ENCODE measurements at regions not wholly inside any gene's neighbourhood (a gene's known extent, or its start where the extent isn't known, plus 50 kb on each side); places are given as distances from the start of the nearest gene placed in this dataset.

DNA sequence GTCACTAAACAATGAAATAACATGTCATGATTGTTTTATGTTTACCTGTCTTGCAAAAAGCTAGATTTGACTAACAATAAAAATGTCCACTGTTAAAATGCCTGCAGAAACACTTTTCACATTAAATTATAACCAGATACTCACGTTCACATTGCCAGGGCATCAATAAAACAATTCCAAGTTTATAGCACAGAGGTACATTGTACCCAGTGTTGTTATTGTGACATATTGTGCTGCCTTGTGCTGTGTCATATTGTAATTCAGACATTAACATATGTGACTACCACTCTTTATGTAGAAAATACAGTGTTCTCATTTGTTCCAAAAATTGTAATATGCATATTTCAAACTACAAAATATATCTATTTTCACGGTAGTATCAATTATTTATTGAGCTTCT is 766.1 kb downstream of the NCAM2 start:
- no peak for DNase-seq (ENCODE audit: low read depth, low spot score)
- Histone ChIP-seq H3K36me3 (ENCODE audit: control insufficient read depth, insufficient read depth, low read length) (no peaks in the 10 kb centered on the region), H3K9me3 (ENCODE audit: control insufficient read depth, insufficient read depth, low read length) (no peaks in the 10 kb centered on the region; the same call in 1 of the 2 replicates), H3K27ac (ENCODE audit: low read length) (no peak overlapping the region), H3K27me3 (ENCODE audit: control insufficient read depth, insufficient read depth, low read length) (no peaks in the 10 kb centered on the region), H3K4me1 (ENCODE audit: control insufficient read depth, insufficient read depth, low read length) (no peaks in the 10 kb centered on the region), H3K4me3 (ENCODE audit: low read length) (no peak overlapping the region)
- WGBS (ENCODE audit: insufficient coverage, insufficient read length) = no CpG with 5 or more reads among the region's 2 CpGs

DNA sequence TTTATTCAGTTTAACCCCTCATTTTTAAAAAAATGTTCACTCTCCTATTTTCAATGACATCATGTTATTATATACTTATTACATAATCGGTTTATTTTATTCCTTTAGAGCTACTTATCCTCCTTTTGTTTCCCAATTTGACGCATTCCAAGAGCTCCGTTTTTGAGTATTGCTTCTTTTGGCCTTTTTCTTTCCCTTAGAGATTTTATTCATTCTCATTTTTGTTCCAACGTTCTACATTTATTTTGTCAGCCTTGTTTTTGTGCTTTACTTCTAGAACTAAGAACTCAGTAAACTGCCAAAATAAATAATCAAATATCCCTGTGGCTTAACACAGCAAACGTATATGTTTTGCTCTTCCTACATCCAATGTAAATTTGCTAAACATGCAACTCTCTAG is 769.1 kb downstream of the NCAM2 start:
- Histone ChIP-seq H3K27ac (ENCODE audit: low read length) (no peak overlapping the region), H3K27me3 (ENCODE audit: control insufficient read depth, insufficient read depth, low read length) (no peaks in the 10 kb centered on the region), H3K9me3 (ENCODE audit: control insufficient read depth, insufficient read depth, low read length) (no peaks in the 10 kb centered on the region), H3K4me3 (ENCODE audit: low read length) (no peak overlapping the region), H3K36me3 (ENCODE audit: control insufficient read depth, insufficient read depth, low read length) (no peaks in the 10 kb centered on the region), H3K4me1 (ENCODE audit: control insufficient read depth, insufficient read depth, low read length) (no peaks in the 10 kb centered on the region)
- no CpG with 5 or more reads among the region's 5 CpGs for whole genome bisulfite sequencing (ENCODE audit: insufficient coverage, insufficient read length)
- DNase-seq (ENCODE audit: low read depth, low spot score) = no peak

DNA sequence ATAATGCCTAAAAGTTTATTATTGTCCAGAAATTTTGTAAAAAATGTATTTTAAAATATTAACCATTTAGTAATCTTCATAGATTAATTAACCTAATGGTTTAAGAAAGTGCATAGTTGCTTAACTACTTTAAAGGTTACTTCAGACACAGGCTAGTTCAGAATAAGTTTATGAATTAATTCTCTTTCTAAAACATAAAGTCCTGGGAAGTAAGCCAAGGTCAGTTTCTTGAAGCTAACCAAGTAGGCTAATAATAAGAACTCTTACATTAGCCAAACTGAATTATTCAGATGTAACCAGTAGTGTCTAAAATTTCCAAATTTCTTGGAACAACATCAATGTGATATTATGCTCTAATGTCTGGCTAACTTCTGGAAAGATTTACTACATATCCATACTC is 790.4 kb downstream of the NCAM2 start:
- Histone ChIP-seq H3K9me3 (ENCODE audit: control insufficient read depth, insufficient read depth, low read length) (peaks cover 1% of the 10 kb centered on the region), H3K27ac (ENCODE audit: low read length) (no peak overlapping the region), H3K4me3 (ENCODE audit: low read length) (no peak overlapping the region), H3K36me3 (ENCODE audit: control insufficient read depth, insufficient read depth, low read length) (no peaks in the 10 kb centered on the region), H3K27me3 (ENCODE audit: control insufficient read depth, insufficient read depth, low read length) (no peaks in the 10 kb centered on the region), H3K4me1 (ENCODE audit: control insufficient read depth, insufficient read depth, low read length) (no peaks in the 10 kb centered on the region)
- no peak for DNase-seq (ENCODE audit: low read depth, low spot score)

DNA sequence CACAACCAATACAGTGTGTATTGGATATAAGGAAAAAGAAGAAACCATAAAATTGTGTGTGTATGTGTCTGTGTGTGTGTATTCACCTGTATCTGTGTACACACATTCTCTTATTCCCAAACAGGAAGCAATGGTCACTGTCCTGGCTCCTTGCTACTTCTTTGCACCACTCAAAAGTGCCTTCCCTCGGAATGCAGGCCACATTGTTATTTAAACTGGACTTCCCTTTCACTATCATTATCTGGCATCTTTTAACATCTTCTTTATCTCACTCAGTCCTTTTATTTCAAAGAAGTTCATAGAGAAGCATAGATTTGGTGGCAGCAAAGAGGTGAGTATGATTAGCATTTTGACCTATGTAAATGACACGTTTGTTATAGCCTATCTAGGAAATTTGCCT is 803.7 kb downstream of the NCAM2 start:
- H3K27me3 ChIP-seq (ENCODE audit: control insufficient read depth, insufficient read depth, low read length) = no peaks in the 10 kb centered on the region
- no peaks in the 10 kb centered on the region; the same call in 1 of the 2 replicates for H3K9me3 ChIP-seq (ENCODE audit: control insufficient read depth, insufficient read depth, low read length)
- WGBS (ENCODE audit: insufficient coverage, insufficient read length) = no CpG with 5 or more reads among the region's 2 CpGs
- no peak overlapping the region for H3K4me3 ChIP-seq (ENCODE audit: low read length)
- H3K36me3 ChIP-seq (ENCODE audit: control insufficient read depth, insufficient read depth, low read length) = no peaks in the 10 kb centered on the region
- H3K27ac ChIP-seq (ENCODE audit: low read length) = no peak overlapping the region
- no peak for DNase-seq (ENCODE audit: low read depth, low spot score)
- no peaks in the 10 kb centered on the region for H3K4me1 ChIP-seq (ENCODE audit: control insufficient read depth, insufficient read depth, low read length)

DNA sequence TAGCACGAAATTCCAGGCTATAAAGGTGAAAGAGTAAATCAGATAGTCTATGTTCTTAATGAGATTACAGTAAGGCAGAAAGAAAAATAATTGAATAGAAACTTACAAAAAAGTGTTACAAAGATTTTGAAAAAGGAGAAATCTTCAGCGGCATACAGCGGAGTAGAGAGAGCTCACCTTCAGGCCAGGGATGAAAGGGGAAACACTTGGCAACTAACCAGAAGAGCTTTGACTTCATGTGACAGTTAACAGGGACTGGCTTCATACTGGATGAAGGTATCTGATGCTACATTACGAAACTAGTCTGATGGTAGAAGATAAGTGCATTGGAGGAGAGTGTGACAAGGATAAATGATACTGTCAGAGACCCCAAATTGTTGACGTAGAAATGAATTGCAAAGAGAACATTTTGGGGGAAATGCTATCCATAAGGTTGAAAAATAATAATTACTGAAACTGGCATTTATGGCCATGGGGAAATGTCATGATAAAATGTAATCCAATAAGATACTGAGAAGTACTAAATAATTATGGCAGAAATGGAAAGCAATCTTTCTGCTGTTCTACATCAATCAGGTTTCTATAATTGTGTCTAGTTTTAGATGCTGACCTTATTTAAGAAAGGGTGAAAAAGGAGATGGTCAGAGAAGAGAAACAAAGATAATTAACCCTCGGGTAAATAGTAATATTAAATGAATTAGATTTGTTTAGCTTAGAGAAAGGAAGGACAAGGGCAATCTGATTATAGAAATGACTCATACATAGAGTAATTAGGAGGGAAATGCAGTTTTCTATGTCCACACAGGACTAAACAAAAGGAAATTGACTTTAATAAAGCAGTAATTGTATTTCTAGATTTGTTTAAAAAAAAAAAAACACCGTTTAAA is 808.7 kb downstream of the NCAM2 start:
- Histone ChIP-seq H3K9me3 (ENCODE audit: control insufficient read depth, insufficient read depth, low read length) (no peaks in the 10 kb centered on the region; the same call in 1 of the 2 replicates), H3K27me3 (ENCODE audit: control insufficient read depth, insufficient read depth, low read length) (no peaks in the 10 kb centered on the region), H3K27ac (ENCODE audit: low read length) (no peak overlapping the region), H3K4me1 (ENCODE audit: control insufficient read depth, insufficient read depth, low read length) (no peaks in the 10 kb centered on the region), H3K4me3 (ENCODE audit: low read length) (no peak overlapping the region), H3K36me3 (ENCODE audit: control insufficient read depth, insufficient read depth, low read length) (no peaks in the 10 kb centered on the region)
- DNase-seq (ENCODE audit: low read depth, low spot score) = no peak
- WGBS (ENCODE audit: insufficient coverage, insufficient read length) = 100% methylated on average over 1 of the region's 7 CpGs

DNA sequence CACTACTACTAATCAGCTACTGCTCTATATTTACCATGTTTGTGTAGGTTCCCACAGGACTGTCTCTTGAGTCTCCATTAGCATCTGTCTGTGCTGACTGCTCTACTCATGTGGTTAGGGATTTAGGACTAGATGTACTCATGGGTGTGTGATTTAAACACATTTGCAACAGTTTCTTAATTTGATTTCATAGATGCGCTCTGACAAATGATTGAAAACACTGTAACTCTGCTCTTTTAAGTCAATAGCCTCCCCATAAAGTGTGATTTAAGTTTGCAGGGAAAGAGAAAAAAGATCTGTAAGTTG is 809.3 kb downstream of the NCAM2 start:
- WGBS (ENCODE audit: insufficient coverage, insufficient read length) = no CpG with 5 or more reads among the region's 1 CpG

DNA sequence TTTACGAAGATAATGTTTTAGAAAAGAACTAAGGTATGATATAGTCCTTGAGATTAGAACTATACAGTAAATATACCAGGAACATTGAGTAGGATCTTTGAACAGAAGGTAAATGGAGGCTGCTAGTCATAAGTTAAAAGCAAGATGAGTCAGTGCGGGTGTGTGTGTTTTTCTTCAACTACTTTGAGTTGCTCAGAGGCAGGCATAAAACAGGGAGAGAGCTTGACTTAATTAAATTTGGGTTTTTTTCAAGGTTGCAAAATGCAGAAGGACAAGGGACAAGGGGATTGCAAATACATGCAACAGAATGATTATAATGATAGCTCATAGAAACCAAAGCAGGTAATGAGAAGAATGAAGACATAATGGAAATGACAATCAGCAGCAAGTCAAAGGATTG is 815.1 kb downstream of the NCAM2 start:
- DNase-seq (ENCODE audit: low read depth, low spot score) = no peak
- Histone ChIP-seq H3K4me3 (ENCODE audit: low read length) (no peak overlapping the region), H3K4me1 (ENCODE audit: control insufficient read depth, insufficient read depth, low read length) (no peaks in the 10 kb centered on the region), H3K9me3 (ENCODE audit: control insufficient read depth, insufficient read depth, low read length) (no peaks in the 10 kb centered on the region; the same call in 1 of the 2 replicates), H3K27ac (ENCODE audit: low read length) (no peak overlapping the region), H3K36me3 (ENCODE audit: control insufficient read depth, insufficient read depth, low read length) (no peaks in the 10 kb centered on the region), H3K27me3 (ENCODE audit: control insufficient read depth, insufficient read depth, low read length) (no peaks in the 10 kb centered on the region)
- WGBS (ENCODE audit: insufficient coverage, insufficient read length) = no CpG with 5 or more reads among the region's 2 CpGs

More for the DNA sequence above, 809.3 kb downstream of the NCAM2 start:
- H3K4me1 ChIP-seq (ENCODE audit: control insufficient read depth, insufficient read depth, low read length) = no peaks in the 10 kb centered on the region
- DNase-seq (ENCODE audit: low read depth, low spot score) = no peak
- H3K4me3 ChIP-seq (ENCODE audit: low read length) = no peak overlapping the region
- no peaks in the 10 kb centered on the region for H3K27me3 ChIP-seq (ENCODE audit: control insufficient read depth, insufficient read depth, low read length)
- no peaks in the 10 kb centered on the region; the same call in 1 of the 2 replicates for H3K9me3 ChIP-seq (ENCODE audit: control insufficient read depth, insufficient read depth, low read length)
- no peak overlapping the region for H3K27ac ChIP-seq (ENCODE audit: low read length)
- no peaks in the 10 kb centered on the region for H3K36me3 ChIP-seq (ENCODE audit: control insufficient read depth, insufficient read depth, low read length)

DNA sequence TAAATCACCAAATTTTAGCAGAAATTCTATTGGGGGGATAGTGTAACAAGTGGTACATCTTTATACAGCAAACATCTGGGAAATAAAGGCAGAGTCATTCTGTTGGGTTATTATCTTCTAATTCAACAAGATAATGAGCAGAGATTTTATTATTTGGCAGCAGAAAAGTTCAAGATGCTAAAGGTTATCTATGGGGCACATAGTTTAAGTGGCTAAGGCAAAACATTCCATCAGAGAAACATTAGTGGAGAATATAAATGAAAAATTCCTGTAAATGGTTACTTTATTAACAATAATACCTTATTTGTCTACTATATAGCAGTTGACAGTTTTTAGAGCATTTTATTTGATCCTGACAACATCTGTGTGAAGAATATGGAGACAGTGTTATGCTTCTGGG is 815.7 kb downstream of the NCAM2 start:
- no peaks in the 10 kb centered on the region for H3K4me1 ChIP-seq (ENCODE audit: control insufficient read depth, insufficient read depth, low read length)
- no peak overlapping the region for H3K27ac ChIP-seq (ENCODE audit: low read length)
- H3K36me3 ChIP-seq (ENCODE audit: control insufficient read depth, insufficient read depth, low read length) = no peaks in the 10 kb centered on the region
- H3K4me3 ChIP-seq (ENCODE audit: low read length) = no peak overlapping the region
- DNase-seq (ENCODE audit: low read depth, low spot score) = no peak
- no peaks in the 10 kb centered on the region; the same call in 1 of the 2 replicates for H3K9me3 ChIP-seq (ENCODE audit: control insufficient read depth, insufficient read depth, low read length)
- H3K27me3 ChIP-seq (ENCODE audit: control insufficient read depth, insufficient read depth, low read length) = no peaks in the 10 kb centered on the region

DNA sequence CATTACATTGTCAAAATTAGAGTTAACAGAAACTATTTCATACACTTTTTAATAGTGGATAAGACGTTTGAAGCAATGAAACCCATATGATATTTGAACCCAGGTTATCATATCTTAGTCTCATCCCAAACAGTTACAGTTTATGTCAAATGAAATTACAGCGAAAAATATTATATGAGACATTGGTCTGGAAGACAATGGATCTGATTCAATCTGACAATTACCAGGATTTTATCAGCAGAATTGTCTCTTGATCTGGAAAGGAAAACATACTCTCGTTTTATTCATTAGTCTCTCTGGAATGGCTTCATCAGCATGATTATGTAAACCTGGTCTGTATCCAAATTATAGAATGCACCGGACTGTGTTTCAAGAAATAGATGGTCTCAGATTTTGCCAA is 818.6 kb downstream of the NCAM2 start:
- no peak for DNase-seq (ENCODE audit: low read depth, low spot score)
- no peaks in the 10 kb centered on the region for H3K4me1 ChIP-seq (ENCODE audit: control insufficient read depth, insufficient read depth, low read length)
- WGBS (ENCODE audit: insufficient coverage, insufficient read length) = no CpG with 5 or more reads among the region's 4 CpGs

DNA sequence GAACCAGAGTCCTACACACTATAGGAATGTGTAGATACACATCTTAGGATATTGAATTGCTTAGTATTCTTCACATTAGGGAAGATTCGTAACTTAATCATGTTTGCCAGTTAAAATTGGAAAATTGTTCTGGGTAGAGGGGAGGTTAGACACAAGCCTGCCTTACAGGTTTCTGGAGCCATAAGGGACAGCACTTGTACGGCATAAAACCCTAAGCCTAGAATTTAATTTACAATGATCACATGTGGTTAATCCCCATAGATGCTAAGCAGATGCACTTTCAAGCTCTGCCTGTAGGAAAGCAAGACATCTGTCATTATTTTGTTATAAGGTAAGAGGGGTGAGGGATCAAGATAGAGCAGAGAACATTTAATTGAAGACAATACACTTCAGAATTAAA is 820.7 kb downstream of the NCAM2 start:
- Histone ChIP-seq H3K27ac (ENCODE audit: low read length) (no peak overlapping the region), H3K36me3 (ENCODE audit: control insufficient read depth, insufficient read depth, low read length) (no peaks in the 10 kb centered on the region), H3K4me3 (ENCODE audit: low read length) (no peak overlapping the region), H3K27me3 (ENCODE audit: control insufficient read depth, insufficient read depth, low read length) (no peaks in the 10 kb centered on the region), H3K9me3 (ENCODE audit: control insufficient read depth, insufficient read depth, low read length) (no peaks in the 10 kb centered on the region; the same call in 1 of the 2 replicates), H3K4me1 (ENCODE audit: control insufficient read depth, insufficient read depth, low read length) (no peaks in the 10 kb centered on the region)
- no CpG with 5 or more reads among the region's 2 CpGs for WGBS (ENCODE audit: insufficient coverage, insufficient read length)
- DNase-seq (ENCODE audit: low read depth, low spot score) = no peak

More for the DNA sequence above, 818.6 kb downstream of the NCAM2 start:
- Histone ChIP-seq H3K36me3 (ENCODE audit: control insufficient read depth, insufficient read depth, low read length) (no peaks in the 10 kb centered on the region), H3K27ac (ENCODE audit: low read length) (no peak overlapping the region), H3K27me3 (ENCODE audit: control insufficient read depth, insufficient read depth, low read length) (no peaks in the 10 kb centered on the region), H3K4me3 (ENCODE audit: low read length) (no peak overlapping the region), H3K9me3 (ENCODE audit: control insufficient read depth, insufficient read depth, low read length) (no peaks in the 10 kb centered on the region; the same call in 1 of the 2 replicates)

DNA sequence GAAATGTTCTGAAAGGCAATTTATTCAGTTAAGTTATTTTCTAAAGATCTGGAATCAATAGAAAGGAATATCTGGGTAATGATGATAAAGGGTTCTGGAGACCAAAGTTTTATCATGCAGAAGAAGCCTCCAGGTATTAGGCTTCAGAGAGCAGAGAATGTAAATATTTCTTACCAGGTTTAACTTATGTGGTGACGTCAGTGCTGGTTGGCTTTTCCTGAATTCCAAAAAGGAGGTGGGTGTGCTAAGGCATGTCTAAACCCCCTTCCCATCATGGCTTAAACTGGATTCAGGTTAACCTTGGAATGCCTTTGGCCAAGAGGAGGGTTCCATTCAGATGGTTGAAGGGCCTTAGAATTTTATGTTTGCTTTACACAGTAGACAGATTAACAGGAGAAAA is 829.9 kb downstream of the NCAM2 start:
- H3K4me3 ChIP-seq (ENCODE audit: low read length) = no peak overlapping the region
- no CpG with 5 or more reads among the region's 1 CpG for WGBS (ENCODE audit: insufficient coverage, insufficient read length)
- no peak for DNase-seq (ENCODE audit: low read depth, low spot score)

More for the DNA sequence above, 829.9 kb downstream of the NCAM2 start:
- Histone ChIP-seq H3K4me1 (ENCODE audit: control insufficient read depth, insufficient read depth, low read length) (no peaks in the 10 kb centered on the region), H3K27ac (ENCODE audit: low read length) (no peak overlapping the region), H3K27me3 (ENCODE audit: control insufficient read depth, insufficient read depth, low read length) (no peaks in the 10 kb centered on the region), H3K36me3 (ENCODE audit: control insufficient read depth, insufficient read depth, low read length) (no peaks in the 10 kb centered on the region), H3K9me3 (ENCODE audit: control insufficient read depth, insufficient read depth, low read length) (peaks cover 1% of the 10 kb centered on the region)

Data from iPS DF 6.9 (cell line).